Skeletal muscle satellite cell (primary cell): ENCODE measurements at regions not wholly inside any gene's neighbourhood (a gene's known extent, or its start where the extent isn't known, plus 50 kb on each side); places are given as distances from the start of the nearest gene placed in this dataset.

Source experiments
- H3K27me3 ChIP-seq: 2 replicates; pipeline ENCODE4 v1.7.0; 2013; ENCODE audit warnings: low read length; ENCODE audit not compliant: control insufficient read depth, insufficient read depth
- H3K36me3 ChIP-seq: 2 replicates; pipeline ENCODE4 v1.7.0; 2013; ENCODE audit warnings: mild to moderate bottlenecking, control low read depth, low read length; ENCODE audit not compliant: insufficient read depth
- H3K4me1 ChIP-seq: 2 replicates; pipeline ENCODE4 v1.7.0; 2013; ENCODE audit warnings: low read length; ENCODE audit not compliant: control insufficient read depth, insufficient read depth
- H3K4me2 ChIP-seq: 2 replicates; pipeline ENCODE4 v1.7.0; 2013; ENCODE audit warnings: mild to moderate bottlenecking, low read length
- H3K4me3 ChIP-seq: 2 replicates; pipeline ENCODE4 v1.7.0; 2013; ENCODE audit warnings: low read length
- H3K9ac ChIP-seq: 2 replicates; pipeline ENCODE4 v1.7.0; 2013; ENCODE audit warnings: mild to moderate bottlenecking, low read depth, low read length, moderate library complexity
- H3K9me3 ChIP-seq: replicated peaks from 2 replicates; pipeline ENCODE4 v1.7.0; 2013; ENCODE audit warnings: mild to moderate bottlenecking, control low read depth, low read length

- Histone ChIP-seq H3K36me3 (no peaks in the 10 kb centered on the region), H3K4me3 (no peak overlapping the region), H3K9me3 (no peaks in the 10 kb centered on the region), H3K4me1 (peaks cover 29% of the 10 kb centered on the region), H3K27me3 (no peaks in the 10 kb centered on the region), H3K9ac (no peak overlapping the region), H3K4me2 (no peak overlapping the region)
Observed at GRCh38 chr5:57695179-57695578, 212.6 kb upstream of the ACTBL2 start.

GRCh38 chr5:57693488-57694305 lies 211.1 kb upstream of the ACTBL2 start:
- Histone ChIP-seq H3K4me1 (peaks cover 27% of the 10 kb centered on the region), H3K36me3 (no peaks in the 10 kb centered on the region), H3K9ac (peak overlapping the region; percentile 10)

DNA sequence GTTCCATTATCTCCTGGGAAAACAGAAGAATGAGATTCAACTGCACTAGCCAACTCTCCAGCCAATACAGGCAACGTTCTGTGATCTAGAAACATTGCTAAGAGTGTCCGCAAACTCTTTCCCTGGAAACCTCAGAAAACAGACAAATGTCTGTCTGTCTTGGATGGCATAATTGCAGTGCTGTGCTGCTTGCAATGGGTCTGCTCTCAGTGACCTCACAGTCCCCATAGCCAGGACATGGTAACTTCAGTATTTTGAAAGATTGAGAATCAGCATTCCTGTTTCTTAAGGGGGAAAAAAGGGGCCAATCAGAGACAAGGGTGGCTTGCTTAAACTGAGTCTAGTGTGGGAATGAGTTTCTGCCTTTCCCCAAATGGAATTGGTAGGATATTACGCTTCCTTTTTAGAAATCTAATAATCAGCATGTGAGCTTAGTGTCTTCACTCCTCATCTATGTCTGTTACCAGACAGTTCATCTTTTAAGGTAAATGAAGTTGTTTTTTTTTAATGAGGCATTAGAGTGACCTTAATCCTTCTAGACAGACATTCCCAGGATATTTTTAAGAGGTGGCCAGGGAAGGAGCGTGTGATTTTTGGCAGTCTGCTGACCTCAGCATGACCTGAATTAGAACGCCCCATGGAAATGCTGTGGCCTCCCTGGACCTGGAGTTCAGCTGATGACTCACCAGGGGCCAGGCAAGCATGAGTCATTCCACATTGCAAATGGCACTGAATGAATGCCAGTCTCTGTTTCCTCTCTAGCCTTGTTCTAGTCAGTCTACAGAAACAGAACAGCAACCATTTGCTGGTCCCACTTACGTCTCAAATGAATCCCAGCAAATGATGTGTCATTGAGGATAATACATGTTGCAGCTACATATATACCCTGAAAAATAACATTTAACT lies 210.2 kb upstream of the ACTBL2 start:
- peak overlapping the region; percentile 37 for H3K4me3 ChIP-seq
- H3K4me1 ChIP-seq, result peaks cover 25% of the 10 kb centered on the region

More at GRCh38 chr5:57693488-57694305, 211.1 kb upstream of the ACTBL2 start:
- H3K4me3 ChIP-seq, result peak overlapping the region; percentile 37
- peak overlapping the region; percentile 70 for H3K4me2 ChIP-seq
- H3K9me3 ChIP-seq, result no peaks in the 10 kb centered on the region
- H3K27me3 ChIP-seq, result no peaks in the 10 kb centered on the region

DNA sequence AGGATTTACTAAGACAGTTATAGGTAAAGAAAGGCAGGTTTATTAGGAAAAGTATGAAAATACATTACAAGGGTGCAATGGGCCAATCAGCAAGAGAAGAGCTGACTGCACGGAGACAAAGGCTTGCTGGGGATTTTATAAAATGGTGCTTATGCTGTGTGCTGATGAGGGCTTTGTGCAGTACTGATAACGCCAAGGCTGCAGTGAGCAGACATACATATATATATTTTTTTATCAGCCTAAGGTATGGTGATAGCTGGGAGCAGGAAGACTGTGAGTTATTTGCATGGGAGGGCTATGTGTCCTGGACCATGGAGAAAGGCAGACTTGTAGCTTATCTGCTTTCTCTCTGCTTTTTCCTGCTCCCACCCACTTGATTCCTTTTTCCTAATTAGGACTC lies 208.1 kb upstream of the ACTBL2 start:
- H3K4me1 ChIP-seq, result peaks cover 20% of the 10 kb centered on the region
- no peak overlapping the region for H3K9ac ChIP-seq
- no peaks in the 10 kb centered on the region for H3K27me3 ChIP-seq
- H3K4me2 ChIP-seq, result no peak overlapping the region
- no peak overlapping the region for H3K4me3 ChIP-seq
- no peaks in the 10 kb centered on the region for H3K9me3 ChIP-seq
- no peaks in the 10 kb centered on the region for H3K36me3 ChIP-seq

More for the DNA sequence above, 210.2 kb upstream of the ACTBL2 start:
- Histone ChIP-seq H3K9ac (peak overlapping the region; percentile 10), H3K27me3 (no peaks in the 10 kb centered on the region), H3K9me3 (no peaks in the 10 kb centered on the region), H3K4me2 (peak overlapping the region; percentile 70), H3K36me3 (no peaks in the 10 kb centered on the region)

- Histone ChIP-seq H3K36me3 (no peaks in the 10 kb centered on the region), H3K4me2 (no peak overlapping the region), H3K27me3 (no peaks in the 10 kb centered on the region), H3K4me1 (peaks cover 2% of the 10 kb centered on the region), H3K9me3 (no peaks in the 10 kb centered on the region), H3K9ac (no peak overlapping the region), H3K4me3 (no peak overlapping the region)
Observed at GRCh38 chr5:57687596-57687995, 205.0 kb upstream of the ACTBL2 start.

DNA sequence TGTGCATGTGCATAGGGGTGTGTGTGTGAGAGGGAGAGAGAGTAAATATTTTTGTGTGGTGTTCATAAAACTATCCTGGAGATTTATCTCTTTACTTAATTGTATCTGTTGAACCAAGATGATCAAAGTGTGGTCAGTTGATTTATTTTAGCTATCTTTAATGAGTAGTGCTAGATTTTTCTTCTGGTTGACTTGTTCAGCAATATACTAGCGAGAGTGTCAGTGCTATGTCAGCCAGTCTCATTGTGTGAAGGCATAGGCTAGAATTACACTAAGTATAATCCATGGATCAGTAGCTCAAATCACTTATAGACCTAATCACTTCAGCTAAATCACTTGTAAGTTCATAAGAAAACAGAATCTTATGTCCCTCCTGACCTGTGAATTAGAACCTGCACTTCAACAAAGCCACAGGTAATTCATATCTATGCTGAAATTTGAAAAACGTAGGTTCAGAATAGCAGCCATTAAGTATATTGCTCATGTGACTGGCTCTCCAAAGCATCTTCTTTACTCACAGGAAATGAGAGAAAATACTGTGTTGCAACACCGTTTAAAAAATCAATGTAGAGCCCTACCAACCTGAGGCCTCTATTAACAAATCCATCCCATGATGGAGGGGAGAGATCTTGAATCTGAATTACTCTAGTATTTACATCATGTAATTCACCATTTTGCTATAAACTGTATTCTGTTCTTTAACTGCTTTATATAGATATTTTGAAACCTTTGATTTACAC lies 203.1 kb upstream of the ACTBL2 start:
- Histone ChIP-seq H3K4me1 (no peaks in the 10 kb centered on the region), H3K36me3 (no peaks in the 10 kb centered on the region), H3K4me2 (no peak overlapping the region), H3K9ac (no peak overlapping the region), H3K4me3 (no peak overlapping the region), H3K27me3 (no peaks in the 10 kb centered on the region), H3K9me3 (no peaks in the 10 kb centered on the region)

- Histone ChIP-seq H3K4me3 (no peak overlapping the region), H3K36me3 (no peaks in the 10 kb centered on the region)
Observed at GRCh38 chr5:57684299-57684702, 201.7 kb upstream of the ACTBL2 start.

GRCh38 chr5:57683036-57683630 lies 200.5 kb upstream of the ACTBL2 start:
- Histone ChIP-seq H3K4me2 (no peak overlapping the region), H3K36me3 (no peaks in the 10 kb centered on the region), H3K9ac (no peak overlapping the region), H3K27me3 (no peaks in the 10 kb centered on the region), H3K4me3 (no peak overlapping the region), H3K9me3 (no peaks in the 10 kb centered on the region), H3K4me1 (no peaks in the 10 kb centered on the region)

More at GRCh38 chr5:57684299-57684702, 201.7 kb upstream of the ACTBL2 start:
- Histone ChIP-seq H3K4me2 (no peak overlapping the region), H3K9me3 (no peaks in the 10 kb centered on the region), H3K27me3 (no peaks in the 10 kb centered on the region), H3K4me1 (no peaks in the 10 kb centered on the region), H3K9ac (no peak overlapping the region)

DNA sequence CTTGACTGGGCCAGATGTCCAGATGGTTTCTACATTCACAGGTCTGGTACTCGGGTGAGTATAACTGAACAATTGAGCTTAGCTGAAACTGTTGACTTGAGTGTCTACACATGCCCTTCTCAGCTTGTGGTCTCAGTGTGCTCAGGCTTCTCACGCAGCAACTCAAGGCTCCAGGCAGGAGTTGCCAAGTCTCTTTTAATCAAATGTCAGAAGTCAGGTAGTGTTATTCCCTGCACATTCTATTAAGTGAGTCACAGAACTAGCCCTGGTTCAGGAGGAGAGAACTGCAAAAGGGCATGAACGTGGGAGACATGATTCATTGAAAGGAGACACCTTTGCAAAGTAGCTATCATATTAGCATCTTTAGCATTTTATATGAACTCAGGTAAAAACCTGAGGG lies 199.3 kb upstream of the ACTBL2 start:
- H3K9me3 ChIP-seq, result no peaks in the 10 kb centered on the region
- H3K4me1 ChIP-seq, result peaks cover under 1% of the 10 kb centered on the region
- no peak overlapping the region for H3K9ac ChIP-seq
- no peak overlapping the region for H3K4me2 ChIP-seq
- H3K27me3 ChIP-seq, result no peaks in the 10 kb centered on the region
- H3K4me3 ChIP-seq, result no peak overlapping the region
- H3K36me3 ChIP-seq, result no peaks in the 10 kb centered on the region

- Histone ChIP-seq H3K4me3 (no peak overlapping the region), H3K9me3 (no peaks in the 10 kb centered on the region), H3K36me3 (no peaks in the 10 kb centered on the region)
Observed at GRCh38 chr5:57680686-57681085, 198.1 kb upstream of the ACTBL2 start.

DNA sequence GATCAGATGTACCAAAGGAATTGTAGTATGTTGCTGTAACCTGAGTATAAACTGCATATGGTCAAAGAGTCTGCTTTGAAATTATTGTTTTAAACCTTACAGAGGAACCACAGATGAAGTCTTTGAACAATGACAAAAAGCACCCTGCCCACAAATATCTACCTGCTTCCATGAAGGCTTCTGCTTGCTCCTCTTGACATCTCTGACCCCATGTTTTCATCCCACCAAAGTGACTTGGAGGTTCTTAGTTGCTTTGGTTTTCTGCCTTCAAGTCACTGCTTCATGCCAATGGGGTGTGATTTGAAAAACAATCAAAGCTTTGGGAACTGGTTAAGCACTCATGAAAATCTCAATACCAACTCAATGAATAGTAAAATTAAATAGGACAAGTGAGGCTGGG lies 194.6 kb upstream of the ACTBL2 start:
- Histone ChIP-seq H3K9me3 (no peaks in the 10 kb centered on the region), H3K9ac (no peak overlapping the region), H3K4me1 (peaks cover 2% of the 10 kb centered on the region), H3K27me3 (no peaks in the 10 kb centered on the region), H3K4me2 (no peak overlapping the region), H3K36me3 (no peaks in the 10 kb centered on the region), H3K4me3 (no peak overlapping the region)

More at GRCh38 chr5:57680686-57681085, 198.1 kb upstream of the ACTBL2 start:
- peaks cover 2% of the 10 kb centered on the region for H3K4me1 ChIP-seq
- no peaks in the 10 kb centered on the region for H3K27me3 ChIP-seq
- H3K4me2 ChIP-seq, result no peak overlapping the region
- H3K9ac ChIP-seq, result no peak overlapping the region
